ENCODE measurements at regions not wholly inside any gene's neighbourhood (a gene's known extent, or its start where the extent isn't known, plus 50 kb on each side); places are given as distances from the start of the nearest gene placed in this dataset.

DNA sequence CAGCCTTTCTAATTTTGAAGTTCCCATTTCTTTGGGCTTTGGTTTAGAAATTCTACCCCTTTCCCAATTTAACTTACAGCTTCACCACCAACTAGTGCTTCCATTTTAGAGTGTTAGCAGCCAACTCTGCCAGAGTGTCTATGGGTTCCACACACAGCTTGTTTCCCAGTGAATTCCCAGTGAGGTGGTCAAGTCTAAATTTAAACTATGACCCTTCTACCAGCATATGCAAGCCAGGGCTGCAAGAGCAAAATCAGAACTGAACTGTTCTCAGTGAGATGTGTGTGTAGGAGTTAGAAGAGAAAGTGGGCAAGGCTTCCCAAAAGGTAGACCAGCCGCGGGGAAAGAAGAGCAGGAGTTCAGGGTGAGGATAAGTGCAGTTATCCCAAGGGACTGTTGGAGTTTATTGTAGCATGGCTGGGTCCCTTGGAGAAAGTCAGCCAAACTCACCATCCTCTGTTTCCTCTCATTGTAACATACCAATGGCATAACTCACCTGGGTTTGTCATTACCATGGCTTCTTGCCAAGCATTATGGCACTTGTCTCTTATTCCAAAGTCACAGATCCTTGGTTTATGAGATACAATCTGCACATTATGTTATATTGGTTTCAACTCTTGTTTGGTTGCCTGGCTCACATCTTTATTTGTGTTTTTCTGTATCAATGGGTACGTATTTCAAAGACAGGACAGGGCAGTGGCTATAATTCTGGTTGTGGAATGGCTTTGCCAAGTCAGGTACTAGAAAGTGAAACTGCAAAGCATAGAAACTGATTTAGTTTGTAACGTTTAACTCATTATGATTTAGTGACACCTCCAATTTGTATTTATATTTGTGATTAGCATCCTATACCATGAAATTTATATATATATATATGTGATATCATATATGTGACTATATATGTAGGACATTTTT, 130.2 kb upstream of the UMPS start:
- DNase-seq (ENCODE audit: low read depth in 2 of 2), result no peak

GRCh38 chr3:124600765-124601164, 129.5 kb upstream of the UMPS start:
- DNase-seq (ENCODE audit: low read depth in 2 of 2), result no peak

- no peak for DNase-seq (ENCODE audit: low read depth in 2 of 2)
Measured at GRCh38 chr3:124601190-124601589, 129.1 kb upstream of the UMPS start.

DNA sequence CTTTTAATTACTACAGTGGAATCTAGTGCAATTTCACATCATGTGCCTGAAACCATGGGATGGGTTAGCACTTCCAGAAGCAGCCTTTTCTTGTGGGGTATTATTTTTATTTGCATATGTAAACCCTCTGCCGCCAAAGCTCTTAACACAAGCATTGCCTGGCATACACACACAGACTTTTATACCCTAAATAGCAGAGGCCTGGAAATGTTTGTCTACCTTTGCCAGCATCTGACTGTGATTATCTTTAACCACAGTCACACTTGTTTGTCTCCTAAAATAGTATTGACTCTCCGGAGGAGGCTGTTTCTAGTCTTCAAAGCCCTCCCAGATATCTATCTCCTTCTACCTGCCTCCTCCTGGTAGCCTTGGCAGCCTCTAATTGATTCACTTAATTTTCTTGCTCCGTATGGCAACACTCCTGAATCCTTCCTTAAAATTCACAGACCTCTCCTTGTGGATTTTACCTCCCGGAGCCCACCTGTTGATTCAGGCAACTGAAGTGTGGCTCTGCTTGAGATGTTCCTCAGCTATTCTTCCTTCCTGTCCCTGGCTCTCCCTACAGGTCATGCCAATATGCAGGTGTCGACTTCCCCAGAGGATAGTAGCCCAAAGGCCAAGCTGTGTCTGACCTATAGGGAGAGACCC, 127.1 kb upstream of the UMPS start:
- no peak for DNase-seq (ENCODE audit: low read depth in 2 of 2)

- DNase-seq (ENCODE audit: low read depth in 2 of 2), result no peak
Measured at GRCh38 chr3:124605781-124606579, 124.3 kb upstream of the UMPS start.

DNA sequence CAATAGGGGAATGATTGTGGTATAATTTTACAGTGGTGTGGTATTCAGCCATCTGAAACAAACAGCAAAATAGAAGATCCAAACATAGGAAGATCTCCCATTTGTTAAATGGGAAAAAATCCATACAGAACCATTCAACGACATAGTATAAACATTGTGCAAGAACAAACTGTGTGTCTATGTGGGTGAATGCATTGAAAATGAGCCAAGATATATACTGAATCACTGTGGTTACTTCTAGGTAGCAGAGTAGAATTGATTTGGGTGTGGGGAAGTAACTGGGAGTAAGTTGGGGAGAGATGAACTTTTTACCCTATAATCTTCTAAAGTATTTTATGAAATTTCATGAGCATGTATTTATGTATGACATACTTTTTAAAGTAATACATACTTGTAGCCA, 123.1 kb upstream of the UMPS start:
- DNase-seq (ENCODE audit: low read depth in 2 of 2), result no peak

DNA sequence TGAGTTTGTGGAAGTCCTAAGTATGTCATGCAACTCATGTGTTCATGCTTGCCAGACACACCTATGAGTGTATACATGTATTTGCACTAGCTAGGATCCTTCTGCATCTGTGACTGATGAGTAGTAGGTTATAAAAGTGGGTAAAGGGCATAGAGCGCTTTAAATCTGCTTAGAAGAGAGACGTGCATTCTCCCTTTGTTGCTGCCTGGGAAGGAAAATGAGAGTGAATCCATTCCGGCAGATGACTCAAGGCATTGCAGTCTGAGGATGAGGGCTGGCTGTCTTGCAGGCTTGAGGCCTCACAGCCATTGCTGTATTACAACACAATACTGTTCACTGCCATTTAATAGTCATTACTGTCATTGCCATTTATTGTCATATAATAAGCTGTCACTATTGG, 120.8 kb upstream of the UMPS start:
- DNase-seq (ENCODE audit: low read depth in 2 of 2), result no peak

GRCh38 chr3:124610130-124610529, 120.1 kb upstream of the UMPS start:
- DNase-seq (ENCODE audit: low read depth in 2 of 2), result no peak

GRCh38 chr3:124611520-124611919, 118.7 kb upstream of the UMPS start:
- no peak for DNase-seq (ENCODE audit: low read depth in 2 of 2)

DNA sequence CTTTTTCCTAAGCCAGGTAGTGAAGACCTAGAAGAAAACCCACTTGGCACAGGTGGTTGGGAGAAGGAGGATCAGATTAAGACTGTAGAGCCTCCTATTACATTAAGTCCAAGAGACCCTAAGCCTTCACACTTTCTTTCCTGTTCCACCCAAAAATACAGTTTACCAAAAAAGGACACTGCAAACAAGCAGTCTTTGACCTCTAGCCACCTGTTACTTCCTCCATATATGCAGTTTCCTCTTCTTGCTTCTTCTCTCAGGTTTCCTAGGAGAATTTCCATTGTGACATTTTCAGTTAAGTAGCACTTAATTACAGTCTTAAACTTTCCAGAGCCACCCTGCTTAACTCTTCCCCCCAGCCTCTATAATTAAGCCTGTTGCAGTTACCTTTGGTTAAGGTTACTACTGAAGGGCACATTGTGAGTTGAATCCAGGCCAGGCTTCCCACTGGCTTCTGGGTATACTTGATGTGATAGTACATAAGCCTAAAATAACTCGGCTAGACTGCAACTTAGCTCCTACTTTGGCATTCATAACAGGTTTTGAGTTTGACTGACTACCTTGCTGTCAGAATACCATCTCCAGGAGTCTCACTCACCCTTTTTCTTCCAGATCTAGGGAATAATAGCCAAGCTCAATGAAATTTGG, 114.2 kb upstream of the UMPS start:
- no peak for DNase-seq (ENCODE audit: low read depth in 2 of 2)

- no peak for DNase-seq (ENCODE audit: low read depth in 2 of 2)
Measured at GRCh38 chr3:124617177-124617576, 113.1 kb upstream of the UMPS start.

DNA sequence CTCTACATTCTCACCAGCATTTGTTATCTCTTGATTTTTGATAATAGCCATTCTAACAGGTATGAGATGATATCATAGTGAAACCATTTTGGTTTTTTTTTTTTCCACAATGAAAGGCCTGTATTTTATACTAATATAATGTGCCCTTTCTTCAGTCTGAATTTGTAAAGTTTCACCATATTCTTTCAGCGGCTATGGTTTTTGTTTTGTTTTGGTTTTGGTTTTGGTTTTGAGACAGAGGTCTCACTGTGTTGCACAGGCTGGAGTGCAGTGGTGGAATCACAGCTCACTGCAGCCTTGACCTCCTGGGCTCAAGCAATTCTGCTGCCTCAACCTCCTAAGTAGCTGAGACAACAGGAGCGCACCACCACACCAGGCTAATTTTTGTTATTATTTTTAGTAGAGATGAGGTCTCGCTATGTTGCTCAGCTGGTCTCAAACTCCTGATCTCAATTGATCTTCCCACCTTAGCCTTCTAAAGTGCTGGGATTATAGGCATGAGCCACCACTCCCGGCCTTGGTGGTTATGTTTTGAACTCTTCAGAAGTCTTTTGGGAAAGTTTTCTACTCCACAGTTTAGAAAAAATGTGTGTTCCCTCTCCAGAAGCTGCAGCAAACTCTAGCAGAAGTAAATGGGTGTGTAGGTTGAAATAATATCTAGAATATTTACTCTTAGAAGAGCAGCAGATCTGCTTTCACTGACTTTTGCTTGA, 110.2 kb upstream of the UMPS start:
- DNase-seq (ENCODE audit: low read depth in 2 of 2), result no peak

GRCh38 chr3:124620600-124621063, 109.6 kb upstream of the UMPS start:
- no peak for DNase-seq (ENCODE audit: low read depth in 2 of 2)

GRCh38 chr3:124621498-124621897, 108.8 kb upstream of the UMPS start:
- DNase-seq (ENCODE audit: low read depth in 2 of 2), result no peak

GRCh38 chr3:124625074-124625473, 105.2 kb upstream of the UMPS start:
- no peak for DNase-seq (ENCODE audit: low read depth in 2 of 2)

GRCh38 chr3:124627501-124627908, 102.7 kb upstream of the UMPS start:
- no peak for DNase-seq (ENCODE audit: low read depth in 2 of 2)

DNA sequence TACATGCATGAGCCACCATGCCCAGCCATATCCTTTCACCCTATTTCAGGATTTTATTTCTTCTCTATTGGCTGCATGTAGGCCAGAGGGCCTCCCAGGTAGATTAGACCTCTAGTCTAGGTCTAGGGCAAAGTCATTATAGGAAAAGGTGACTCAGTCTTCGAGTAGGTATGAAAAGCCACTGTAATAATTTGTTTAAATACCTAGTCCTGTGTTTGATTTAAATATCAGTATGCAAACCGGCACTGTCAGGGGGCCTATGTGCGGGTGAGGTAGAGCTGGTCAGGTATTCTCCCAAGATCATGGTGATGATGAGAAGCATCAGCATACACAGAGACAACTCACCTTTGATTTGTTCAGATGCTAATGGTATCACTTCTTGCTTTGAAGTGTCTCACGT, 101.4 kb upstream of the UMPS start:
- DNase-seq (ENCODE audit: low read depth in 2 of 2), result no peak

DNA sequence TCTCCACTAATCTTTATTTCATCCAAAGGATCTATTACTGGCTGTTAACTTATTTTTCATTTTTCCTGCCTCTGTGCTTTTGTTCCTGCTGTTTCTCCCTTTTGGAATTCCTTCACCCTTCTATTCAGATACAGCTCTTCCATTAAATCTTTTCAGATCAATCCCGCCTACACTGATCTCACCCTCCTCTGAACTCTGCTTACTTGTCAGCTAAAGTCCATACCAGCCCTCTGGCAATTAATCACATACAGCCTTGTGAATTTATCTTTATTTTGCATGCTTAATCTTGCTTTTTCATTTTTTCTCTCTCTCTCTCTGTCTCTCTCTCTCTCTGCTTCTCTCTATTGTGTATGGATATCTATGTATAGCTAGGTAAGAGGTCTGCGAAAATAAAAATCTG, 100.8 kb upstream of the UMPS start:
- no peak for DNase-seq (ENCODE audit: low read depth in 2 of 2)

DNA sequence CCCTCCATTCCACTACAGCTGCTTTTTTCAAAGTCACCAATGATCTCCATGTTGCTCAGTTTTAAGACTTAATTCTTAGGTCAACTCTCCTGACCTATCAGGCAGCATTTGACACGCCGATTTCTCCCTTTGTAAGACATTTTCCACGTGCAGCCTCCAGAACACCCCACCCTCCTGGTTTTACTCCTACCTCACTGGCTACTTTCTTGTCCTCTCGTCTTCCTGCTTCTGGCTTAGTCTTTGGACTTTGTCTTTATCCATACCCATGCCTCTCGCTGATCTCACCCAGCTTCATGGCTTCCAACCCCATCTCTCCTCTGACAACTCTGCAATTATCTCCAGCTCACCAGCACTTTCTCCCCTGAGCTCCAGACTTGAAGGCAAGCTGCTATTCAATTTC, 99.3 kb upstream of the UMPS start:
- no peak for DNase-seq (ENCODE audit: low read depth in 2 of 2)

DNA sequence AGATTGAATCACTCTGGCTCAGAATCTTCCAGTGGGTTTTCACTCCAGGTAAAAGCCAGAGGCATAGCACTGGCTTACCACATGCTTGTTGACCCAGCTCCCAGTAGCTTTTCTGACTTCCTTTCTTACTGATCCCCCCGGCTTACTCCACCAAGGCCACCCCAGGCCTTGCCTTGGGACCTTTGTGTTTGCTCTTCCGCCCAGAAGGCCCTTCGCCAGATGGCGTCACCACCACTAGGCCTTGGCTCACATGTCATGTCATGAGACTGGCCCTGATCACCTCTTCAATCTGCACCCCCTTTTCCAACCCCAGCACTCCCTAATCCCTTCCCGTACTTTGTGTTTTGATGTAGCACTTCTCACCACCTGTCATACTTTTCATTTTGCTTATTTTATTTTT, 98.5 kb upstream of the UMPS start:
- no peak for DNase-seq (ENCODE audit: low read depth in 2 of 2)

DNA sequence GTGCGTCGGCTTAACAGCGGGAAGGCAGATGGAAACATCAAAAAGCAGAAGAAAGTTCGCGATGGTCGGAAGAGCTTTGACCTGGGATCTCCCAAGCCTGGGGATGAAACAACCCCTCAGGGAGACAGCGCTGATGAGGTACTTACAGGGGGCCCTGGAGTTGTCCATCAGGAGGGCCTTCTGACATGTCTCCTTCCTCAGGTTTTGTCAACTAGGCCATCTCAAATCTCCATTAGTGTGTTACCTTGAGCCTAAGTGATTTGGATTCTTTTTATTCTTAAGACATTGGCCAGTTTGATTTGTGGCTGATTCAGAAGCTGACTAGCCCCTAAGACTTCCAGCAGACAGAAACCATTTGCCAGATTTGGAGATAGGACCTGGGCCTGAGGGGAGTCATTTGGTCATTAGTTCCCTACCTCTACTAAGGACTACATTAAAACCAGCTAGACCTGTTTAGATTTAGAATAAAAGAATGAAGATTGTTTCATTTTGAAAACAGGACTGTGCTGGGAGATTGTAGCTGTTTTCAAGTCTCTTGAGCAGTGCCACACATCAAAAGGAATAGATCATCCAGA, 97.6 kb upstream of the UMPS start:
- DNase-seq (ENCODE audit: low read depth in 2 of 2), result no peak

Measured in stimulated activated CD8-positive, alpha-beta memory T cell treated with anti-CD3 and anti-CD28 coated beads, Interleukin-2, amount 100 ng/mL, for 48 hours (primary cell).